ENCODE measurements at regions not wholly inside any gene's neighbourhood (a gene's known extent, or its start where the extent isn't known, plus 50 kb on each side); places are given as distances from the start of the nearest gene placed in this dataset.

- no peak overlapping the region for H3K27ac Mint-ChIP-seq (ENCODE audit: unreplicated experiment)
- no peaks in the 10 kb centered on the region for H3K27me3 Mint-ChIP-seq (ENCODE audit: unreplicated experiment)
- H3K36me3 Mint-ChIP-seq (ENCODE audit: unreplicated experiment) = no peaks in the 10 kb centered on the region
- H3K4me3 Mint-ChIP-seq (ENCODE audit: unreplicated experiment) = no peak overlapping the region
- H3K4me1 Mint-ChIP-seq (ENCODE audit: low read depth, unreplicated experiment) = peaks cover 3% of the 10 kb centered on the region
- H3K9me3 Mint-ChIP-seq (ENCODE audit: unreplicated experiment) = no peaks in the 10 kb centered on the region
- TF ChIP-seq CTCF (IDR thresholded peaks at IDR 0.05; ENCODE audit: partially characterized antibody, unreplicated experiment) = no peak
- DNase-seq = no peak
Observed at GRCh38 chr9:19694601-19695000, 94.2 kb downstream of the SLC24A2 start.

GRCh38 chr9:19690128-19690527 lies 98.7 kb downstream of the SLC24A2 start:
- H3K27me3 Mint-ChIP-seq (ENCODE audit: unreplicated experiment) = no peaks in the 10 kb centered on the region
- H3K4me1 Mint-ChIP-seq (ENCODE audit: low read depth, unreplicated experiment) = peaks cover 3% of the 10 kb centered on the region
- H3K4me3 Mint-ChIP-seq (ENCODE audit: unreplicated experiment) = no peak overlapping the region
- H3K36me3 Mint-ChIP-seq (ENCODE audit: unreplicated experiment) = peaks cover 8% of the 10 kb centered on the region
- DNase-seq = no peak
- no peak overlapping the region for H3K27ac Mint-ChIP-seq (ENCODE audit: unreplicated experiment)
- no peak for TF ChIP-seq CTCF (IDR thresholded peaks at IDR 0.05; ENCODE audit: partially characterized antibody, unreplicated experiment)
- no peaks in the 10 kb centered on the region for H3K9me3 Mint-ChIP-seq (ENCODE audit: unreplicated experiment)

GRCh38 chr9:19689328-19690101 lies 99.3 kb downstream of the SLC24A2 start:
- Mint-ChIP-seq H3K4me1 (ENCODE audit: low read depth, unreplicated experiment) (peaks cover under 1% of the 10 kb centered on the region), H3K4me3 (ENCODE audit: unreplicated experiment) (no peak overlapping the region), H3K27me3 (ENCODE audit: unreplicated experiment) (no peaks in the 10 kb centered on the region), H3K27ac (ENCODE audit: unreplicated experiment) (no peak overlapping the region), H3K9me3 (ENCODE audit: unreplicated experiment) (no peaks in the 10 kb centered on the region), H3K36me3 (ENCODE audit: unreplicated experiment) (peaks cover 8% of the 10 kb centered on the region)
- no peak for DNase-seq
- TF ChIP-seq CTCF (IDR thresholded peaks at IDR 0.05; ENCODE audit: partially characterized antibody, unreplicated experiment) = no peak

GRCh38 chr9:19683715-19684114 lies 105.1 kb downstream of the SLC24A2 start:
- H3K27me3 Mint-ChIP-seq (ENCODE audit: unreplicated experiment) = no peaks in the 10 kb centered on the region
- H3K4me3 Mint-ChIP-seq (ENCODE audit: unreplicated experiment) = no peak overlapping the region
- no peak for TF ChIP-seq CTCF (IDR thresholded peaks at IDR 0.05; ENCODE audit: partially characterized antibody, unreplicated experiment)
- no peaks in the 10 kb centered on the region for H3K9me3 Mint-ChIP-seq (ENCODE audit: unreplicated experiment)
- no peak for DNase-seq
- peaks cover 3% of the 10 kb centered on the region for H3K4me1 Mint-ChIP-seq (ENCODE audit: low read depth, unreplicated experiment)
- no peak overlapping the region for H3K27ac Mint-ChIP-seq (ENCODE audit: unreplicated experiment)
- H3K36me3 Mint-ChIP-seq (ENCODE audit: unreplicated experiment) = peaks cover 13% of the 10 kb centered on the region

- no peak for TF ChIP-seq CTCF (IDR thresholded peaks at IDR 0.05; ENCODE audit: partially characterized antibody, unreplicated experiment)
- no peak overlapping the region for H3K4me3 Mint-ChIP-seq (ENCODE audit: unreplicated experiment)
- H3K36me3 Mint-ChIP-seq (ENCODE audit: unreplicated experiment) = peaks cover 13% of the 10 kb centered on the region
- no peaks in the 10 kb centered on the region for H3K27me3 Mint-ChIP-seq (ENCODE audit: unreplicated experiment)
- H3K4me1 Mint-ChIP-seq (ENCODE audit: low read depth, unreplicated experiment) = peaks cover 3% of the 10 kb centered on the region
- no peak overlapping the region for H3K27ac Mint-ChIP-seq (ENCODE audit: unreplicated experiment)
- H3K9me3 Mint-ChIP-seq (ENCODE audit: unreplicated experiment) = no peaks in the 10 kb centered on the region
- DNase-seq = no peak
Observed at GRCh38 chr9:19682397-19682796, 106.4 kb downstream of the SLC24A2 start.

Measured in glutamatergic neuron (in vitro differentiated cells).